NCI-H510A (cell line): ENCODE measurements at regions not wholly inside any gene's neighbourhood (a gene's known extent, or its start where the extent isn't known, plus 50 kb on each side); places are given as distances from the start of the nearest gene placed in this dataset.

Experiments used
- DNase-seq: peaks from one replicate; lab custom pipeline; 2025; lab: John Stamatoyannopoulos, UW

DNA sequence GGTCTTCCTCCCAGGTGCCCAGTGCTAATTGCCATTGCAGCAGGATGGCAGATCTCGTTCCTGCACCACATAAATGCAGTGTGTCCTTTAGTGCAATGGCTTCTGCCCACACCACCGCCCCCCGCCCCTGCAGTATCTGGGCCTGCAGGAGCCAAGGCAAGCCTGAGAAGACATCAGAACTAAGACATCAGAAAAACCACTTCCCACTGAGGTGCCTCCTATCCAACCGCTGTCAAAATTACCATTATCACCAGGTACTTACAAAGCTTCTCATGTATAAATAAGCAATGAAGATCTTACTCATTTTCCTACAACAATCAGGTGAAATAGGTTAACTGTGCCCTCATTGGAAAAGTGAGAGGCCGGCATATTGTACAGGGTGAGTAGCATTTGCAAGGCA is 228.8 kb downstream of the FBXO15 start:
- no peak for DNase-seq

DNA sequence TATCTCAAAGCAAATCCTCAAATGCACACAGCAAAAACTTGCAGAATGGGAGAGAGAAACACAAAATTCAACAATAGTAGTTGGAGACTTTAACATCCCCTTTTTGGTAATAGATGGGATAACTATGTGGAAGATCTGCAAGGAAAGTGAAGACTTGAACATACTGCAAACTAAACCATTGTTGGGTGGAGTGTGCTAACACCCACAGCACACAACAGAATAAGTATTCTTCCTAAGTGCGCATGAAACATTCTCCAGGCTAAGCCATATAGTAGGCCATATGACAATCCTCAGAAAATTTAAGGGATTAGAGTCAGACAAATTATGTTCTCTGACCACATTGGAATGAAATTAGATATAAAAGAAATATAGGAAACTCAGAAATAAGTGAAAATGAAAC is 230.6 kb downstream of the FBXO15 start:
- DNase-seq = no peak

DNA sequence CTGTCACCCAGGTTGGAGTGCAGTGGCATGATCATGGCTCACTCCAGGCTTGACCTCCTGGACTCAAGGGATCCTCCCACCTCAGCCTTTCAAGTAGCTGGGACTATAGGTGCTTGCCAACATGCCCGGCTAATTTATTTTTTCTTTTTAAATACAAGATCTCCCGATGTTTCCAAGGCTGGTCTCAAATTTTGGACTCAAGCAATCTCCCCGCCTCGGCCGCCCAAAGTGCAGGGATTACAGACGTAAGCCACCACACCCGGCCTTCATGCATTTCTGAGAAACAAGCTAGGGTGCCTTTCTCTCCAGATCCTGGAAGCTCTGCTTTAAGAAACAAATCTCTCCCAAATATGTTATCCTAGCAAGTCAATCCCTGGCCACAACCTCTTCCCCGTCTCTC is 234.1 kb downstream of the FBXO15 start:
- DNase-seq = no peak

DNA sequence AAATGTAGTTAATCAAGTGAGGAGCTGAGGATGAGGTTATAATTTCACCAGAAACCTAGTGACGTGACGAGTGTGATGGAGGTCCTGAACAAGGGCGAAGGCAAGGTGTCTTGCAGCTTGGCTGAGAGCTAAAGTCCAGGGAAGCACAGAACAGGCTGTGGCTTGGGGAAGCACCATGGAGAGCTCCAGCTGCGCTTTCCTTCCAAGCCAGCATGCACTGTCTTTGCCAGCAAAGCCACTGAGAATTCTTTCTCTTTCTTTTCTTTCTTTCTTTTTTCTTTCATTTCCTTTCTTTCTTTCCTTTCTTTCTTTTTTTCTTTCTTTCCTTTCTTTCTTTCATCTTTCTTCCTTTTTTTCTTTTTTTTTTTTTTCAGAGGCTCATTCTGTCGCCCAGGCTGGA is 239.3 kb downstream of the FBXO15 start:
- no peak for DNase-seq

DNA sequence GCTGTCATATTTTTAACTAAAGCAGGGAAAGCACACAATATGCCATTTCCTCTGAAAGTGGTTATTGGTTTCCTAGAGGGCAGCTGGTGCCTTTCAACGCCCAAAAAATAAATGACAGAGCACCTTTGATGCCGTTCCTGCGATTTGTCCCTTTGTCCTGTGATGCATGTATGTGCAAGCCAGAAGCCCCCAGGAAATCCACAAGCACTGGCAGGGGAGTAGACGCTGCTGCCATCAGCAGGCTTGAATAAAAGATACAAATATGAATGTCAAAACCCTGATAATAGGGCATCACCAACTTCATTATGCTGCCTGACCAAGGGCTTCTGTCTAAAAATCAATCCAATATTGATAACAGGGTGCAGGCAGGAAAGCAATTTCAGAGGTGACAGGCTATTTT is 246.1 kb downstream of the FBXO15 start:
- DNase-seq = no peak

DNA sequence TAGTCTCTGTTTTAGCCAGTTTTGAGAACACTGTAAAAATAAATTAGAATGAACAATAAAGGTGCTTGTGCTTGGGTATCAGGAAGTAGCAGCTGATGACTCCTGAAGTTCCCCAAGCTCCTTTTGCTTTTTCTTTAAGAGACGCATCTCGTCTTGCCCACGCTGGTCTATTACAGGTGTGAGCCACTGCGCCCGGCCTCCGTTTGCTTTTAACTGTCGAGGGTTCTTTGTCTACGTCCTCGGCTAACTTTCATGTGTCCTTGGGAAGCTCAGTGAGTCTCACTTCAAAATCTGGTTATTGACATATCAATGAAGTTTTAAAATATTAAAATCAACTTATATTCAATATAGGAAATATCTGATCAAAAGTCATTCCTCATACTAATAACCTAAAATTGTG is 246.5 kb downstream of the FBXO15 start:
- no peak for DNase-seq

DNA sequence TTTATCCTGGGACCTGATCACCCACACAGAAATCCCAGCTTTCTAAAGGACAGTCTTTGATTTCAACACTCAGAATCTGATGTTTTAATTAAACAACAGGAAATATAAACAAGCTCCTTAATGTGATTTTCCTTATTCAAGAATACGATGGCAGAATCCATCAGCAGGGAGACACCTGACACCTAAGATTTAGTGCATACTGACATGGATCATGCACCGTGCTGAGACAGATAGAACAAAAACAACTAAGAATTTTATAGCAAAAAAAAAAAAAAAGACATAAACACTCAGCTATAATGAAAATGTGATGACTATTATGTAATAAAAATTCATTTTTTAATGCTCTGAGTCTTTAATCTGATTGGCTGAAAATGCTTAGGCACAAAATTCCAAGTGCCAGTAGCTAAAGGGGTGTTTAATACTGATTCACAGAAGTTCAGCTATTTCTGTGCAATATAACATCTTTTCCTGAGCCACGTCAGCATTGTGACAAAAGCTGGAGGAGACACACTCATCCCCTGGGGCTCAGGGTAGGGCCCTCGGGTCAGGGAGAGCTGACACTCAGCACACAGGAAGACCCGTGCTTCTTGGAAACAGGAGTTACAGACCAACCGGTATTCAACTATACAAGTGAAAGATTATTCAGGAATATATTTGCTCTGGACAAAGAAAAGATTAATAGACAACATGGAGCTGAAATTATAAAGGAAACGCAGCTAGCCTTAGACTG is 247.4 kb downstream of the FBXO15 start:
- DNase-seq = no peak

DNA sequence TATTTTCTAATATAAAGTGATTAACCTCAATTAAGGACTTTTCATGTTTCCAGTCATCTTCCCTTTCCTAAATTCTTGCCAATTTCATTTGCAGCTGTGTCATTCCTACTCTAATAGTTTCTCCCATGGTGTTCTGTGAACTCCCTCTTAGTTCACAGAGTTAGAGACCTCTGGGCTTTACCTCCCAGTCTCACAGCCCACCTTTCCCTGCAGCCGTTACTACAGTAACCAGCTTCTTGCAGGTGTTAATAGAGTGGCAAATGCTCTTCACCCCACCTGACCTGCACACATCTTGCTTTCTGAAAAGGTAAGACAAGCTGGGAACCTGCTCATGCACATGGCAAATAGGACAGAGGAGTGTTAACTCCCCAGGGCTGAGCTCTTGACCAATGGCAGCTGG is 250.1 kb downstream of the FBXO15 start:
- no peak for DNase-seq

DNA sequence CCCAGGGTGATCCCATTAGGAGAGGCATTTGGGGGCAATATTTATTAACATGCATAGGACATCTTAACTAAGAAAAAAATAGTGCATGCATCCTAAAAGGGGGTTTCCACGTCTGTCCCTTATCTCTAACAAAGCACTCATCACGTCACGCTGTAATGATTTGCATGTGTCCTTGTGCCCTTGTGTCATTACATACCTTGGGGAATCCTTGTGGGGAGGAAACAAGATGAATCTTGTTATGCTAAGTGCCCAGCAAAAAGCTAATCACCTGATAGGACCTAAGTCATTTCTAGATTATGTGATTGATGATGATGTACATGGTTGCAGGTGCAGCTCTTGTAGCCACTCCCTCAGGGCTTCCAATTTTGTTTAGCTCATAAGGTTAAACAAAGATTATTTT is 250.9 kb downstream of the FBXO15 start:
- DNase-seq = no peak

DNA sequence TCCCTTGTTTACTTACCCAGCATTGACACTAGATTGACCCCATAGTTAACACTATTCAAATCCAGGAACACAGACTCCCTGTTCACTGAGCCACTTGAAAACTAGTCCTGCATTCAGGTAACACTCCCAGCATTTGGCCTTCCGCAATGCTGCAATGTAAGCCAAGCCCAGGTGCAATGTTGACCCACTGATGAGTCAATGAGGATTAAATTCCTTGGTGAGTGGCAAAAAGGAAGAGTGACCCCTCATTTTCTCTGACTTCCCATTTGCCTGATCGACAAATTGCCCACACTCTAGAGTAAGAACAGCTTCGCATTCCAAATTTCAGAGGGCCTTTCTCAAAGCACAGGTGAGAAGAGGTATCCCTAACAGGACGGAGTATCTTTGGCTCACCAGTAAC is 251.9 kb downstream of the FBXO15 start:
- DNase-seq = peak; percentile 82

DNA sequence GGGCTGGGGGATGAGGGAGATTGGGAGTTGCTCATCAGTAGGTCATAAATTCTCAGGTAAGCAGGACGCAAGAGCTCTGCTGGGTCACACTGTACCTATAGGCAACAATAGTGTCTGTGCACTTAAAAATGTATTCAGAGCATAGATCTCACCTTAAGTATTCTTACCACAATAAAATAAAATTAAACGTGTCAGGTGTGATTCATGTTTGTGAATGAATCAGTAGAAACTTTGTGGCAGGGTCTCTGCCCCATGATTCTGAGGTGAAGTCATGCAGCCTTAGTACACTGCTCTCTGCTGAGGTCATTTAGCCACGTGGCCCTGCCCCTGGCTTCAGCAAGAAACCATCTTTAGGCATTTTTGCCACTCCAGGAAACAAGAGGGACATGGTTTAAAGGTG is 253.8 kb downstream of the FBXO15 start:
- DNase-seq = no peak

DNA sequence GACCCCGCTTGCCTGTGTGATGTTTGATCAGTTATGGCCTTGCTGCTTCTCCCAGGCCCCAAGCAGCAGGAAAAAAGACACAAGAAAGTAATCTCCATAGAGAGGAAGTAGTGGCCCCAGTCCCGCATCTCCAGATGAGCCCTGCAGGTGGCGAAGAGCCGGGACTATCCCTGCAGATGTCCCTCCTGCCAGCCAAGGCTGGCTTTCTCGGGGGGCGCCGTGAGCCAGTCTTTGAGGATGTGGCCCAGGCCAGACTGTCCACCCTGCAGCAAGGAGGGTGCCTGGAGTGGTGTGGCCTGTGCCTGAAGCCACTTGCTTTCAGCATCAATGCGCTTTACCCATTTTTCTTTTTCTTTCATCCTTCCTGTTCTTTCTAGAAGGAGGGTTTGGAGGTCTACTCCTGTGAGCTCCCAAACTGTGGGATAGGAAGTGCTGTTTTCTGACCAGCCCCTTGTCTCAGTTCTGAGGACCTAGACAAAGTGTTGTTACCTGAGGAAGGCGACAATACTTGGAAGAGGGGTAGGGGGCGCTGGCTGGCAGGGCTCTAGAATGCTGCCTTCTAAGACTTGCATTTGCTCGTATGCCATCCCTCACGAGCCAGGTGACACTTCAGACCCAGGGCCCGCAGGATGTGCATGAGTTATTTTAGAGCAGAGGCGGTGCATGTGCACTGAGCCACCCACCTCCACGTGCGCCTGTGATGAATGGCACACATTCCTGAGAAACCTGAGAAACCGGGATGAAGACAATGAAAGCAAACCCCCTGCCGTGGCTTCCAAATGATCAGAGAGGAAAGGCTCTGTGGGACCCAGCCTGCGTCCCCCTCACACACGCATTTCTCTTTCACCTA is 255.8 kb downstream of the FBXO15 start:
- peak; percentile 70 for DNase-seq

DNA sequence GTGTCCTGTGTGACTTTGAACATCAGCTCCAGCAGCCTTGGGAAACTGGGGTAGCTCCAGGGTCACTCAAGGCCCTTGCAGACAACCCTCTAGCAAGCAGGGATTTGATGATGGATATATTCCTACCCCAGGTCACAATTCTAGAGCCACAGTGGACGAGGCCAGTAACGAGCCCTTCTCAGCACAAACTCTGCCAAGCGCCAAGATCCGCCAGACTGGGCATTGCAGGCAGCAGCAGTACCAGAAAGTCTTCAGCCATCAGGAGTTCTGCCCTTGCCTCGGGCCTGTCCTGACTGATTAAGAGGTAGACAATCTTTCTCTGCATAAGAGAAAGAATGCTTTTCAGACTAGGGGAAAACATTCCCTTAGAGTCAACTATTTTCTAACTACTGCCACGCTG is 259.1 kb downstream of the FBXO15 start:
- no peak for DNase-seq

DNA sequence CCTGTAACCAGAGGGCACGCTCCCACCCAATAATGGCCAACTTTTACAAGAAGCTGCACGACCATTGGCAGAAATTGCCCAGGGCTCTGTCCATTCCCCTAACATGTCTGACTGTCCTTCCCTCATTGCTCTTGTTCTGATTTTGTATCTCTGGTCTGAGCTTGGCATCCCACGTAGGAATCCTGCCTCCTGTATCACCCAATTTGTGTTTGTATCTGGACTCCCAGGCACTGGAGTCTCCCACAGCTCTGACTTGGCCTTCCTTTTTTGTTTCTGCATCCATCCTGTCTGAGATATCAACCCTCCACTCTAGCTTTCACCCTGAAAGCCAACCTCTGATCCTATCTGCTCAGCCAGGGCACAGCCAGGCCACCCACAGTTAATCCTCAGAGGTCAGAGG is 259.8 kb downstream of the FBXO15 start:
- no peak for DNase-seq

DNA sequence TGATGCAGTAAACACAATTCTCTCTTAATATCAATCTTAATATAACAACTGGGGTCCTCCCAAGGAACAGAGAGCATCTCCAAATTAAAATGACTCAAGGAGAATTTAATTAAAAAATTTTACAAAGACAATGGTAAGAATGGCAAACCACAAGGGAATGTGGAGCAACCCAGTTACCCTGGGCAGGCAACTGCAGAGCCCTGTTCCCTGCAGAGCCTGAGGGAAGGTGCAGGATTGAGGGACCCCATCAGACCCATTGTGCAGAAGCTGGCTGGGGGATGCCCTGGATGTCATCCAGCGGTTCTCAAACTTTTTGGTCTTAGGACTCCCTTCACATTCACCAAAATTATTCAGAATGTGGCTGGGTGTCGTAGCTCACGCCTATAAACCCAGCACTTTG is 262.8 kb downstream of the FBXO15 start:
- no peak for DNase-seq

DNA sequence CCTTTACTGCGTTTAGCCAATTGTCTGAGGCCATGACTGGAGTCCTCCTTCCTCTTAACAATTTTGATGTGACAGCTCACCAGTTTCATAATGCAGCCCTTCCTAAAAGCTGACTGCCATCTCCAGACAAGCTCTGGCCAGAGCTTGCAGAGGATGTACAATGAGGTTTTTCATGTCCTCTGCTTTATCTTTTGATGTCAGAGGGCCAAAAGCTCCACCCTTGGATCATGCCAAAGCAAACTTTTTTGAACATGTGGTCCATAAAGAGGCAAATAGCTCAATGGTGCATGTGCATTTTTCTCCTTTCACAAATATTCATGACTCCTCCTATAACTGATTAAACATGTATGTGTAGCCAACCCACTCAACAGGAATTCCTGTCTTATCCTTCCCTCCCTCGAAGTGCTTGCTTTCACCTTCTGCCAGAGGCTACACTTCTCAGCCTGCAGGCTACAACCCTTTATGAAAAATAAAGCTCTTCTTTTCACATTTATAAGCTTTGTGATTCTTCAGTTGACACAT is 266.2 kb downstream of the FBXO15 start:
- DNase-seq = no peak

DNA sequence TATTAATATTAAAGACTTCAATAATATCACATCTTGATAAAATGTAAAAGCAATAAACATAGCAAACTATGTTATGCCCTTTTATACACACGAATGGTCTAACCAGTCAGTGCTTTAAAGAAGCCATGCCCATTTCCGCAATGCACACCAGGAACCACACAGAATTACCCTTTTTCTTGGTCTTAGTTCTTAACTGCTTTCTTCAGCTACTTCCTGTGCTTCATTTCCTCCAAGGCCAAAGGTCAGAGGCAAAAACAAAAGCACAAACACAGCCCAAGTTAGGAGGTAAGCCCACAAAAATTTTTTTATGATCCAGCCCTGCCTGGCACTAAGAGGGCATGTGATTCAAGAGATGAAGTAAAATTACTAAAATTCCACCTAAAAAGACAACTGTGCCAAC is 267.2 kb downstream of the FBXO15 start:
- DNase-seq = no peak

DNA sequence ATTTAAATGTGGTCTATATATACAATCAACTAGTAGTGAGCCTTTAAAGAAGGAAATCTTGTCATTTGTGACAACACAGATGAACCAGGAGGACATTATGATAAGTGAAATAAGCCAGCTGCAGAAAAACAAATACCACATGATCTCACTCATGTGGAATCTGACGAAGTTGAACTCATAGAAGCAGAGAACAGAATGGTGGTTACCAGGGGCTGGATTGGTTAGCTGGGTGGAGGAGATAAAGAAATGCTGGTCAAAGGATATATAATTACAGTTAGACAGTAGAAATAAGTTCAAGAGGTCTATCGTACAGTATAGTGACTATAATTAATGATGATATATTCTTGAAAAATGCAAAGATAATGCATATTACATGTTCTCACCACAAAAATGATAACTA is 267.9 kb downstream of the FBXO15 start:
- no peak for DNase-seq

DNA sequence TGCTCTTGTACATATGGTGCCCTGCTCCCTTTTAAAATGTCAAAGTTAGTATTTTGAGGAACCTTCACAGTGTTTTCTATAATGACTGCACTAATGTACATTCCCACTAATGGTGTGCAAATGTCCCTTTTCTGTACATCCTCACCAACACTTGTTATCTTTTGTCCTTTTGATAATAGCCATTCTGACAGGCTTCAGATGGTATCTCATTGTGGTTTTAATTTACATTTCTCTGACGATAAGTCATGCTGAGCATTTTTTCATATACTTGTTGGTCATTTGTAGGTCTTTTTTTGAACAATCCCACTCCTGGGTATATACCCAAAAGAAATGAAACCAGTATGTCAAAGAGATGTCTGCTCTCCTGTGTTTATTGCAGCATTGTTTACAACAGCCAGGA is 268.3 kb downstream of the FBXO15 start:
- DNase-seq = no peak

DNA sequence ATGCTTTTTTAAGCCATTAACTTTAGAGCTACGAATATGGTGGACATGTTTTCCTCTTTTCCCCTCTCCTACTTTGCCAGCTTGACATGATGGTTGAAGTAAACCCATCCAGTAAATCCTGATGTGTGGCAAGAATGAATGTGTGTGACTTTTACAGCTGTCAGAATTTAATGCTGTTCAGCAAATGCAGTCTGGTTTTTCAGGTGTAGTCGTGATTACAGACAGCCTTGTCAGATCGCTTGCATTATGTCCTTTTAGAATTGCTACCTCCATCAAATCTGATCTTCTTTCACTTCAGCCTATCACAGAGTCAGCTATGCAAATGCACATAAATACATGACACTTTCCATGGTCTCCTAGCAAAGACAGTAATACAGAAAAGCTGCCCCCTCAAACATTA is 278.5 kb downstream of the FBXO15 start:
- no peak for DNase-seq

DNA sequence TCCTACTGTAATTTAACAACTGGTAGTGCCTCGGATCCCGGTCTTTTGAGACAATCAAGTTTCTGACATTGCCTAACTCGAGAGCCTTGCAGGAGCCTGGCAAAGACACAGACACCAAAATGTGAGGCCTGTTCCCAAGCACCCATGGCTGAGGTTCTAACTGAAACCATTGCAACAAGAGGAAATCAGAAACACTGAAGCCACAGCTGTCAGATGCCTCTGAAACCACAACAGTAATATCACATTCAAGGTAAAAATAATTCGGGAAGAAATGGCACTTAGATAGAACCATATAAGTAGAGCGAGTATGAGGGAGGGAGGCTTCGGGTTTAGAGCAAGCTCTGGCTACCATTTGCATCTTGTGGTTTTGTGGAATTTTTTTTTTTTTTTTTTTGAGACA is 285.9 kb downstream of the FBXO15 start:
- DNase-seq = no peak

DNA sequence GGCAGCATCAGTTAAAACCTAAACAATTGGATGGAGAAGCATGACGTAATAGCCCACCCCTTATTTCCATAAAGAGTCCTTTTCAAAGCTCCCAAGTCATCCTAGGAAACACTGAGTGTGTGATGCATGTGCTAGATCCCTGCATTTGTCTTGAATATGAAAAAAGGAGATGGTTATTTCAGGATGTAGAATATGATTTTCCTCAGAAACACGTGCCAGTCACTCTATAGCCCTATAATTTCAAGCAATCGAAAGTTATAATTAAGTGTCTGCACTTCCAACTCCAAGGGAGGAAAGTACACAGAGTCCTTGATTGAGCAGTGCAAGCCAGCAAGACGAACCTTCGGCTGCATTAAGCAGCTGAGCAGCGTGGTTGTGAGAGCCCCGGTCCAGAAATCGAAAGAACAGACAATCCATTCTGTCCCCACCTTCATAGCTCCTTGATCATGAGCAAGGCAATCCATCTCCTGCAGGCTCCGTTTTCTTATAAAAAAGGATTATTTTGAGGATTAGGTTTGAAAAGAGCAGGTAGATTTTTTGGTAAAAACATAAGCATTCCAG is 287.7 kb downstream of the FBXO15 start:
- no peak for DNase-seq
